HEK293 (cell line): ENCODE measurements at regions not wholly inside any gene's neighbourhood (a gene's known extent, or its start where the extent isn't known, plus 50 kb on each side); places are given as distances from the start of the nearest gene placed in this dataset.
A peak's percentile ranks its signal among the peaks of the same experiment; 100 is the strongest.
"Not testable (repeated sequence)": the region's sequence is repeated elsewhere in the genome, so short reads cannot be mapped to it uniquely, and the experiment has no call there.

Experiments used
- CTCF ChIA-PET: fragments of 350-600 bp; formaldehyde crosslinking; extraction: SDS; loops from one replicate; lab custom pipeline; 2021; ENCODE audit warnings: antibody characterized with exemption; lab: Yijun Ruan, JAX
- POLR2A ChIA-PET: fragments of 300-600 bp; formaldehyde crosslinking; extraction: SDS; loops from one replicate; lab custom pipeline; 2020; ENCODE audit warnings: antibody characterized with exemption, inconsistent platforms; lab: Yijun Ruan, JAX
- H3K27ac ChIP-seq: fragments of 200-500 bp; sonication (Bioruptor generic); 2 replicates; pipeline ENCODE4 v1.5.1; 2014; ENCODE audit warnings: low read depth, low read length, control low read depth, inconsistent platforms; ENCODE audit errors: extremely low read depth
- H3K36me3 ChIP-seq, 2 experiments: fragments of 200-500 bp in 1 of 2; sonication (Bioruptor generic) in 1 of 2; 1 replicate in 1 of 2; 2 replicates in 1 of 2; pipeline ENCODE4 v1.5.1; 2014 to 2017; ENCODE audit warnings: inconsistent platforms in 2 of 2, low read length in 2 of 2; ENCODE audit not compliant: control insufficient read depth in 2 of 2, insufficient read depth in 1 of 2
- H3K4me1 ChIP-seq: fragments of 200-500 bp; sonication (Bioruptor generic); 2 replicates; pipeline ENCODE4 v1.5.1; 2014; ENCODE audit warnings: mild to moderate bottlenecking, low read length, inconsistent platforms; ENCODE audit not compliant: control insufficient read depth, insufficient read depth
- H3K4me3 ChIP-seq: 2 replicates; pipeline ENCODE4 v1.5.1; 2011; ENCODE audit warnings: low read depth, mild to moderate bottlenecking, control low read depth, low read length, moderate library complexity
- H3K9me3 ChIP-seq: fragments of 200-500 bp; sonication (Bioruptor generic); 2 replicates; pipeline ENCODE4 v1.5.1; 2014; ENCODE audit warnings: low read depth, low read length, inconsistent platforms; ENCODE audit not compliant: control insufficient read depth, insufficient read depth
- ZNF146 ChIP-seq: fragments of 450-650 bp; formaldehyde crosslinking; IDR thresholded peaks from 2 replicates; pipeline ENCODE4 v1.5.1; 2016; ENCODE audit warnings: missing biosample characterization, missing genetic modification characterization

DNA sequence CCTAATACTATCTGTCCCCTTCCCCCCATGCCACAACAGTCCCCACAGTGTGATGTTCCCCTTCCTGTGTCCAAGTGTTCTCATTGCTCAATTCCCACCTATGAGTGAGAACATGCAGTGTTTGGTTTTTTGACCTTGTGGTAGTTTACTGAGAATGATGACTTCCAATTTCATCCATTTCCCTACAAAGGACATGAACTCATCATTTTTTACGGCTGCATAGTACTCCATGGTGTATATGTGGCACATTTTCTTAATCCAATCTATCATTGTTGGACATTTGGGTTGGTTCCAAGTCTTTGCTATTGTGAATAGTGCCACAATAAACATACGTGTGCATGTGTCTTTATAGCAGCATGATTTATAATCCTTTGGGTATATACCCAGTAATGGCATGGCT lies 56.9 kb upstream of the SPIN3 start:
- H3K4me3 ChIP-seq, H3K27ac ChIP-seq, CTCF ChIA-PET, H3K36me3 ChIP-seq, H3K4me1 ChIP-seq, H3K9me3 ChIP-seq: not testable (repeated sequence)
- peak; percentile 81 for TF ChIP-seq ZNF146
- TF ChIP-seq, all 188 proteins: peak for 1; not testable (repeated sequence) for 187
- POLR2A ChIA-PET: not testable (repeated sequence)
